Liver (tissue), 8 donors: ENCODE measurements at regions not wholly inside any gene's neighbourhood (a gene's known extent, or its start where the extent isn't known, plus 50 kb on each side); places are given as distances from the start of the nearest gene placed in this dataset.

Source experiments
- DNase-seq: peaks from one replicate; pipeline ENCODE4 v3.0.0-alpha.2; 2017; ENCODE audit warnings: low spot score
- H3K27ac ChIP-seq, 2 donors: one replicate each; pipeline ENCODE4 v1.7.0; 2013; ENCODE audit warnings: inconsistent platforms in 2 of 2, low read length in 2 of 2, control low read depth in 1 of 2, low read depth in 1 of 2, mild to moderate bottlenecking in 1 of 2
- H3K27me3 ChIP-seq, 4 donors: one replicate each; pipeline versions ENCODE4 v1.6.1 to v1.7.0; 2013; ENCODE audit warnings: low read length in 3 of 4, inconsistent platforms in 1 of 4, mild to moderate bottlenecking in 1 of 4, moderate library complexity in 1 of 4; ENCODE audit not compliant: control insufficient read depth in 4 of 4, insufficient read depth in 4 of 4
- H3K36me3 ChIP-seq, 4 donors: one replicate each; pipeline versions ENCODE4 v1.6.1 to v1.7.0; 2013; ENCODE audit warnings: low read length in 3 of 4, mild to moderate bottlenecking in 3 of 4, low read depth in 1 of 4, moderate library complexity in 1 of 4; ENCODE audit not compliant: control insufficient read depth in 4 of 4, insufficient read depth in 3 of 4
- H3K4me1 ChIP-seq, 4 donors: one replicate each; pipeline versions ENCODE4 v1.6.1 to v1.7.0; 2013; ENCODE audit warnings: low read length in 3 of 4, mild to moderate bottlenecking in 3 of 4, moderate library complexity in 1 of 4; ENCODE audit not compliant: control insufficient read depth in 4 of 4, insufficient read depth in 4 of 4
- H3K4me3 ChIP-seq, 3 donors: one replicate each; pipeline versions ENCODE4 v1.6.1 to v1.7.0; 2013; ENCODE audit warnings: low read length in 3 of 3, control low read depth in 1 of 3, low read depth in 1 of 3, mild to moderate bottlenecking in 1 of 3
- H3K9ac ChIP-seq, 2 donors: one replicate each; pipeline ENCODE4 v1.7.0; 2013; ENCODE audit warnings: low read length in 2 of 2, mild to moderate bottlenecking in 2 of 2, moderate library complexity in 2 of 2, control low read depth in 1 of 2, low read depth in 1 of 2
- H3K9me3 ChIP-seq, 4 donors: one replicate each; pipeline versions ENCODE4 v1.6.1 to v1.7.0; 2013; ENCODE audit warnings: low read length in 3 of 4; ENCODE audit not compliant: control insufficient read depth in 4 of 4
- ATF3 ChIP-seq: IDR thresholded peaks from 2 replicates; pipeline ENCODE4 v1.6.1; 2016; ENCODE audit warnings: antibody characterized with exemption
- EGR1 ChIP-seq, 2 donors: IDR thresholded peaks; 2 replicates each; pipeline ENCODE4 v1.6.1; 2016 to 2018; ENCODE audit warnings: antibody characterized with exemption in 2 of 2, low read depth in 2 of 2
- FOXA1 ChIP-seq: IDR thresholded peaks from 2 replicates; pipeline ENCODE4 v1.6.1; 2016; ENCODE audit warnings: antibody characterized with exemption
- FOXA2 ChIP-seq: IDR thresholded peaks from 2 replicates; pipeline ENCODE4 v1.6.1; 2016; ENCODE audit warnings: antibody characterized with exemption
- GABPA ChIP-seq, 2 donors: IDR thresholded peaks in 1 of 2; conservative IDR thresholded peaks in 1 of 2; 2 replicates each; pipeline ENCODE4 v1.6.1; 2016; ENCODE audit warnings: antibody characterized with exemption in 2 of 2, mild to moderate bottlenecking in 1 of 2, moderate library complexity in 1 of 2
- JUND ChIP-seq, 2 donors: IDR thresholded peaks; 2 replicates each; pipeline ENCODE4 v1.6.1; 2016; ENCODE audit warnings: antibody characterized with exemption in 2 of 2
- MAX ChIP-seq: IDR thresholded peaks from 2 replicates; pipeline ENCODE4 v1.6.1; 2016; ENCODE audit warnings: antibody characterized with exemption
- NR2F2 ChIP-seq: IDR thresholded peaks from 2 replicates; pipeline ENCODE4 v1.6.1; 2016; ENCODE audit warnings: antibody characterized with exemption
- RAD21 ChIP-seq, 2 donors: IDR thresholded peaks; 2 replicates each; pipeline ENCODE4 v1.6.1; 2016; ENCODE audit warnings: antibody characterized with exemption in 2 of 2, mild to moderate bottlenecking in 2 of 2
- REST ChIP-seq: IDR thresholded peaks from 2 replicates; pipeline ENCODE4 v1.6.1; 2016; ENCODE audit warnings: antibody characterized with exemption, mild to moderate bottlenecking
- RXRA ChIP-seq, 2 donors: IDR thresholded peaks; 2 replicates each; pipeline ENCODE4 v1.6.1; 2017 to 2018; ENCODE audit warnings: antibody characterized with exemption in 2 of 2, mild to moderate bottlenecking in 1 of 2
- TAF1 ChIP-seq: conservative IDR thresholded peaks from 2 replicates; pipeline ENCODE4 v1.6.1; 2016; ENCODE audit warnings: antibody characterized with exemption, mild to moderate bottlenecking
- YY1 ChIP-seq: IDR thresholded peaks from 2 replicates; pipeline ENCODE4 v1.6.1; 2016; ENCODE audit warnings: antibody characterized with exemption, mild to moderate bottlenecking
- WGBS: extraction: QIAGEN DNeasy Blood & Tissue Kit; methylation state at CpG from one replicate; pipeline ENCODE4 v1.1.7; 2013; 5-methylcytosine and 5-hydroxymethylcytosine counted together
- TF ChIP-seq, protein P1 (sequence below): fragments of 150-350 bp; IDR thresholded peaks from 2 replicates; pipeline ENCODE4 v1.5.1; 2017; ENCODE audit warnings: improper control_type of control experiment, low read depth, low read length; ENCODE audit not compliant: missing input control
- donor health status: healthy.
- donor health status: healthy.
- donor health status: healthy.
- donor health status: healthy.
- donor health status: healthy.

- H3K9me3 ChIP-seq: peaks cover 0 to 1% (median 0%) of the 10 kb centered on the region in 4 donors
- no peak for DNase-seq
- no peak for TF ChIP-seq EGR1 (IDR thresholded peaks at IDR 0.05; ENCODE audit: low read depth in 2 of 2)
- TF ChIP-seq GABPA (IDR thresholded peaks at IDR 0.05 in 1 of 2, conservative IDR thresholded peaks at IDR 0.05 in 1 of 2): no peak
- no peak for TF ChIP-seq FOXA1
- no peak for TF ChIP-seq RAD21 (IDR thresholded peaks at IDR 0.05)
- TF ChIP-seq NR2F2: no peak
- TF ChIP-seq ATF3: no peak
- TF ChIP-seq REST: no peak
- no peak for TF ChIP-seq FOXA2
- TF ChIP-seq, protein P1, sequence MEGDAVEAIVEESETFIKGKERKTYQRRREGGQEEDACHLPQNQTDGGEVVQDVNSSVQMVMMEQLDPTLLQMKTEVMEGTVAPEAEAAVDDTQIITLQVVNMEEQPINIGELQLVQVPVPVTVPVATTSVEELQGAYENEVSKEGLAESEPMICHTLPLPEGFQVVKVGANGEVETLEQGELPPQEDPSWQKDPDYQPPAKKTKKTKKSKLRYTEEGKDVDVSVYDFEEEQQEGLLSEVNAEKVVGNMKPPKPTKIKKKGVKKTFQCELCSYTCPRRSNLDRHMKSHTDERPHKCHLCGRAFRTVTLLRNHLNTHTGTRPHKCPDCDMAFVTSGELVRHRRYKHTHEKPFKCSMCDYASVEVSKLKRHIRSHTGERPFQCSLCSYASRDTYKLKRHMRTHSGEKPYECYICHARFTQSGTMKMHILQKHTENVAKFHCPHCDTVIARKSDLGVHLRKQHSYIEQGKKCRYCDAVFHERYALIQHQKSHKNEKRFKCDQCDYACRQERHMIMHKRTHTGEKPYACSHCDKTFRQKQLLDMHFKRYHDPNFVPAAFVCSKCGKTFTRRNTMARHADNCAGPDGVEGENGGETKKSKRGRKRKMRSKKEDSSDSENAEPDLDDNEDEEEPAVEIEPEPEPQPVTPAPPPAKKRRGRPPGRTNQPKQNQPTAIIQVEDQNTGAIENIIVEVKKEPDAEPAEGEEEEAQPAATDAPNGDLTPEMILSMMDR: no peak
- TF ChIP-seq JUND (IDR thresholded peaks at IDR 0.05): no peak
- TF ChIP-seq RXRA (IDR thresholded peaks at IDR 0.05): no peak
- TF ChIP-seq TAF1: no peak
- no peak overlapping the region for H3K9ac ChIP-seq
- peaks cover 0 to 6% (median 2%) of the 10 kb centered on the region in 4 donors for H3K4me1 ChIP-seq
- WGBS: 85% methylated on average over 4 of the region's 4 CpGs
- no peak overlapping the region for H3K27ac ChIP-seq
- no peaks in the 10 kb centered on the region for H3K36me3 ChIP-seq
- H3K27me3 ChIP-seq: no peaks in the 10 kb centered on the region
- H3K4me3 ChIP-seq: no peak overlapping the region
These were observed 86.2 kb upstream of the ARID1B start for GRCh38 chr6:156691018-156691417.

GRCh38 chr6:156689656-156690055 is 87.5 kb upstream of the ARID1B start:
- Histone ChIP-seq H3K4me3 (no peak overlapping the region), H3K27me3 (no peaks in the 10 kb centered on the region), H3K9me3 (no peaks in the 10 kb centered on the region), H3K9ac (no peak overlapping the region), H3K36me3 (no peaks in the 10 kb centered on the region), H3K27ac (no peak overlapping the region), H3K4me1 (peaks cover 0 to 8% (median 7%) of the 10 kb centered on the region in 4 donors)
- TF ChIP-seq NR2F2 (no peak), RAD21 (IDR thresholded peaks at IDR 0.05) (no peak), REST (no peak), ATF3 (no peak), MAX (no peak), YY1 (no peak), TAF1 (no peak), GABPA (IDR thresholded peaks at IDR 0.05 in 1 of 2, conservative IDR thresholded peaks at IDR 0.05 in 1 of 2) (no peak), RXRA (IDR thresholded peaks at IDR 0.05) (no peak)
- WGBS: 91% methylated on average over 2 of the region's 2 CpGs
- DNase-seq: no peak
